ENCODE measurements at regions not wholly inside any gene's neighbourhood (a gene's known extent, or its start where the extent isn't known, plus 50 kb on each side); places are given as distances from the start of the nearest gene placed in this dataset.

- TF ChIP-seq CTCF (IDR thresholded peaks at IDR 0.05) (no peak), POLR2A (IDR thresholded peaks at IDR 0.05) (no peak)
Observed at GRCh38 chr9:2285416-2286332, 270.5 kb downstream of the SMARCA2 start.

Data from testis (tissue), 2 donors.